GM12878 (cell line): ENCODE measurements at regions not wholly inside any gene's neighbourhood (a gene's known extent, or its start where the extent isn't known, plus 50 kb on each side); places are given as distances from the start of the nearest gene placed in this dataset.
"Not testable (repeated sequence)": the region's sequence is repeated elsewhere in the genome, so short reads cannot be mapped to it uniquely, and the experiment has no call there.

Experiments used
- CTCF ChIP-seq, 3 experiments: IDR thresholded peaks in 2 of 3; conservative IDR thresholded peaks in 1 of 3; 2 replicates each; pipeline ENCODE4 v1.5.1; 2011; ENCODE audit warnings: low read depth in 3 of 3, low read length in 3 of 3, mild to moderate bottlenecking in 3 of 3, control low read depth in 2 of 3, moderate library complexity in 2 of 3, inconsistent platforms in 1 of 3, mixed read lengths in 1 of 3; ENCODE audit not compliant: control insufficient read depth in 2 of 3, insufficient read depth in 1 of 3; ENCODE audit errors: extremely low read depth in 1 of 3
- DPF2 ChIP-seq: fragments of 450-650 bp; IDR thresholded peaks from 2 replicates; pipeline ENCODE4 v1.6.1; 2017; ENCODE audit warnings: mild to moderate bottlenecking
- EZH2 ChIP-seq: IDR thresholded peaks from 2 replicates; pipeline ENCODE4 v1.6.1; 2012; ENCODE audit warnings: low read depth, mild to moderate bottlenecking, control low read depth, inconsistent platforms, low read length, borderline replicate concordance; ENCODE audit not compliant: control insufficient read depth
- LARP7 ChIP-seq: fragments of 450-650 bp; IDR thresholded peaks from 2 replicates; pipeline ENCODE4 v1.6.1; 2017; ENCODE audit warnings: mild to moderate bottlenecking
- MAX ChIP-seq: IDR thresholded peaks from 2 replicates; pipeline ENCODE4 v1.6.1; 2012; ENCODE audit warnings: low read depth, low read length, improper control_type of control experiment
- POLR2AphosphoS5 ChIP-seq: IDR thresholded peaks from 2 replicates; pipeline ENCODE4 v1.6.1; 2011; ENCODE audit warnings: mild to moderate bottlenecking, low read length, inconsistent platforms
- RELA ChIP-seq: fragments of 450-650 bp; IDR thresholded peaks from 2 replicates; pipeline ENCODE4 v1.8.0; 2014; ENCODE audit warnings: borderline replicate concordance; ENCODE audit not compliant: partially characterized antibody
- REST ChIP-seq: IDR thresholded peaks from 2 replicates; pipeline ENCODE4 v1.6.1; 2012; ENCODE audit warnings: mild to moderate bottlenecking, low read depth, low read length
- TAF1 ChIP-seq: IDR thresholded peaks from 2 replicates; pipeline ENCODE4 v1.6.1; 2011; ENCODE audit warnings: mild to moderate bottlenecking, low read depth, low read length, borderline replicate concordance

GRCh38 chr6:170146131-170146530, 144.7 kb downstream of the DLL1 start:
- not testable (repeated sequence) for TF ChIP-seq POLR2AphosphoS5; CTCF (IDR thresholded peaks at IDR 0.05 in 2 of 3, conservative IDR thresholded peaks at IDR 0.05 in 1 of 3; ENCODE audit: control insufficient read depth in 2 of 3, extremely low read depth in 1 of 3, insufficient read depth in 1 of 3, low read depth in 3 of 3, low read length in 3 of 3); RELA; LARP7; DPF2; EZH2; MAX; REST; TAF1
